ENCODE measurements at regions not wholly inside any gene's neighbourhood (a gene's known extent, or its start where the extent isn't known, plus 50 kb on each side); places are given as distances from the start of the nearest gene placed in this dataset.
A peak's percentile ranks its signal among the peaks of the same experiment; 100 is the strongest.

GRCh38 chr22:47276450-47276820, 514.0 kb downstream of the TBC1D22A start:
- Histone ChIP-seq H4K20me1 (ENCODE audit: insufficient read depth, low read length) (no peaks in the 10 kb centered on the region), H3K4me2 (ENCODE audit: low read depth, low read length) (no peak overlapping the region), H3K27ac (ENCODE audit: extremely low read length, insufficient read depth, low read length) (no peak overlapping the region), H3K4me1 (ENCODE audit: insufficient read depth, low read length) (no peaks in the 10 kb centered on the region), H2AFZ (ENCODE audit: low read length) (no peak overlapping the region), H3K79me2 (ENCODE audit: insufficient read depth, low read length) (no peaks in the 10 kb centered on the region), H3K4me3 (replicated peaks in 1 of 3; ENCODE audit: insufficient read depth in 1 of 3, low read depth in 2 of 3, low read length in 3 of 3) (no peak overlapping the region), H3K9ac (ENCODE audit: insufficient read depth, low read depth, low read length) (no peak overlapping the region), H3K9me3 (ENCODE audit: low read length) (no peaks in the 10 kb centered on the region), H3K36me3 (replicated peaks in 1 of 2; ENCODE audit: control insufficient read depth in 1 of 2, insufficient read depth in 2 of 2, low read length in 2 of 2) (no peaks in the 10 kb centered on the region), H3K27me3 (ENCODE audit: control insufficient read depth in 1 of 2, insufficient read depth in 2 of 2, low read length in 2 of 2) (peaks cover 5 to 49% of the 10 kb centered on the region in 2 experiments)
- ChIA-PET CTCF (ENCODE audit: low intra/inter-chr PET ratio, low total read pairs) (no interaction called here), POLR2A (no interaction called here)
- DNase-seq (ENCODE audit: low spot score) (no peak), ATAC-seq (no peak), FAIRE-seq (no peak)
- in situ Hi-C loops (cut with HindIII; ENCODE audit: extremely low pct_ligation_motif_present, low pct_unique_long_range_greater_than_20kb): no loop called here
- intact Hi-C loops (cut with micrococcal nuclease; ENCODE audit: unreplicated experiment): no loop called here
- TF ChIP-seq, protein P1, sequence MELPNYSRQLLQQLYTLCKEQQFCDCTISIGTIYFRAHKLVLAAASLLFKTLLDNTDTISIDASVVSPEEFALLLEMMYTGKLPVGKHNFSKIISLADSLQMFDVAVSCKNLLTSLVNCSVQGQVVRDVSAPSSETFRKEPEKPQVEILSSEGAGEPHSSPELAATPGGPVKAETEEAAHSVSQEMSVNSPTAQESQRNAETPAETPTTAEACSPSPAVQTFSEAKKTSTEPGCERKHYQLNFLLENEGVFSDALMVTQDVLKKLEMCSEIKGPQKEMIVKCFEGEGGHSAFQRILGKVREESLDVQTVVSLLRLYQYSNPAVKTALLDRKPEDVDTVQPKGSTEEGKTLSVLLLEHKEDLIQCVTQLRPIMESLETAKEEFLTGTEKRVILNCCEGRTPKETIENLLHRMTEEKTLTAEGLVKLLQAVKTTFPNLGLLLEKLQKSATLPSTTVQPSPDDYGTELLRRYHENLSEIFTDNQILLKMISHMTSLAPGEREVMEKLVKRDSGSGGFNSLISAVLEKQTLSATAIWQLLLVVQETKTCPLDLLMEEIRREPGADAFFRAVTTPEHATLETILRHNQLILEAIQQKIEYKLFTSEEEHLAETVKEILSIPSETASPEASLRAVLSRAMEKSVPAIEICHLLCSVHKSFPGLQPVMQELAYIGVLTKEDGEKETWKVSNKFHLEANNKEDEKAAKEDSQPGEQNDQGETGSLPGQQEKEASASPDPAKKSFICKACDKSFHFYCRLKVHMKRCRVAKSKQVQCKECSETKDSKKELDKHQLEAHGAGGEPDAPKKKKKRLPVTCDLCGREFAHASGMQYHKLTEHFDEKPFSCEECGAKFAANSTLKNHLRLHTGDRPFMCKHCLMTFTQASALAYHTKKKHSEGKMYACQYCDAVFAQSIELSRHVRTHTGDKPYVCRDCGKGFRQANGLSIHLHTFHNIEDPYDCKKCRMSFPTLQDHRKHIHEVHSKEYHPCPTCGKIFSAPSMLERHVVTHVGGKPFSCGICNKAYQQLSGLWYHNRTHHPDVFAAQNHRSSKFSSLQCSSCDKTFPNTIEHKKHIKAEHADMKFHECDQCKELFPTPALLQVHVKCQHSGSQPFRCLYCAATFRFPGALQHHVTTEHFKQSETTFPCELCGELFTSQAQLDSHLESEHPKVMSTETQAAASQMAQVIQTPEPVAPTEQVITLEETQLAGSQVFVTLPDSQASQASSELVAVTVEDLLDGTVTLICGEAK (IDR thresholded peaks at IDR 0.05): no peak
- TF ChIP-seq, protein P1 (CRISPR knock-in tag; IDR thresholded peaks at IDR 0.05): peak; percentile 51; the same call in 1 of the 2 replicates
- no peak for TF ChIP-seq ZNF839 (CRISPR knock-in tag; IDR thresholded peaks at IDR 0.05; ENCODE audit: borderline replicate concordance)
- BruUV-seq (replicated peaks): no TSS peak
- WGBS (ENCODE audit: low lambda C conversion rate): 42% methylated on average over 9 of the region's 9 CpGs

Measured in HepG2 (cell line).